ENCODE measurements at regions not wholly inside any gene's neighbourhood (a gene's known extent, or its start where the extent isn't known, plus 50 kb on each side); places are given as distances from the start of the nearest gene placed in this dataset.

GRCh38 chr2:175734686-175735085 is 267.4 kb downstream of the LNPK start:
- TF ChIP-seq CTCF (IDR thresholded peaks at IDR 0.05) (no peak), POLR2AphosphoS5 (IDR thresholded peaks at IDR 0.05) (no peak), POLR2A (IDR thresholded peaks at IDR 0.05) (no peak)
